ENCODE measurements at regions not wholly inside any gene's neighbourhood (a gene's known extent, or its start where the extent isn't known, plus 50 kb on each side); places are given as distances from the start of the nearest gene placed in this dataset.

GRCh38 chr12:16668198-16668597, 62.2 kb upstream of the LMO3 start:
- no peak for DNase-seq

- no peak for DNase-seq
Observed at GRCh38 chr12:16658699-16659098, 52.7 kb upstream of the LMO3 start.

Data from NCI-H510A (cell line).